ENCODE measurements at regions not wholly inside any gene's neighbourhood (a gene's known extent, or its start where the extent isn't known, plus 50 kb on each side); places are given as distances from the start of the nearest gene placed in this dataset.

- DNase-seq: no peak
Observed at GRCh38 chr2:33791625-33792024, 192.5 kb upstream of the FAM98A start.

- DNase-seq: no peak
Observed at GRCh38 chr2:33788044-33788443, 188.9 kb upstream of the FAM98A start.

GRCh38 chr2:33786881-33787280 lies 187.8 kb upstream of the FAM98A start:
- DNase-seq: no peak

GRCh38 chr2:33785201-33786106 lies 186.4 kb upstream of the FAM98A start:
- no peak for DNase-seq

GRCh38 chr2:33784488-33784887 lies 185.4 kb upstream of the FAM98A start:
- no peak for DNase-seq

GRCh38 chr2:33782395-33783230 lies 183.5 kb upstream of the FAM98A start:
- no peak for DNase-seq

GRCh38 chr2:33777786-33778185 lies 178.7 kb upstream of the FAM98A start:
- DNase-seq: no peak

- no peak for DNase-seq
Observed at GRCh38 chr2:33775306-33775705, 176.2 kb upstream of the FAM98A start.

GRCh38 chr2:33770023-33770422 lies 170.9 kb upstream of the FAM98A start:
- no peak for DNase-seq

GRCh38 chr2:33766175-33766574 lies 167.1 kb upstream of the FAM98A start:
- DNase-seq: no peak

- DNase-seq: no peak
Observed at GRCh38 chr2:33765122-33765521, 166.0 kb upstream of the FAM98A start.

GRCh38 chr2:33764551-33764950 lies 165.5 kb upstream of the FAM98A start:
- DNase-seq: no peak

- no peak for DNase-seq
Observed at GRCh38 chr2:33763671-33764310, 164.7 kb upstream of the FAM98A start.

- no peak for DNase-seq
Observed at GRCh38 chr2:33762636-33763035, 163.5 kb upstream of the FAM98A start.

- no peak for DNase-seq
Observed at GRCh38 chr2:33746208-33746800, 147.2 kb upstream of the FAM98A start.

GRCh38 chr2:33735096-33735495 lies 136.0 kb upstream of the FAM98A start:
- no peak for DNase-seq

GRCh38 chr2:33730804-33731203 lies 131.7 kb upstream of the FAM98A start:
- no peak for DNase-seq

GRCh38 chr2:33730193-33730592 lies 131.1 kb upstream of the FAM98A start:
- no peak for DNase-seq

- no peak for DNase-seq
Observed at GRCh38 chr2:33729353-33729752, 130.3 kb upstream of the FAM98A start.

- no peak for DNase-seq
Observed at GRCh38 chr2:33728106-33728505, 129.0 kb upstream of the FAM98A start.

- no peak for DNase-seq
Observed at GRCh38 chr2:33727361-33728032, 128.4 kb upstream of the FAM98A start.

- no peak for DNase-seq
Observed at GRCh38 chr2:33726415-33726814, 127.3 kb upstream of the FAM98A start.
